ENCODE measurements at regions not wholly inside any gene's neighbourhood (a gene's known extent, or its start where the extent isn't known, plus 50 kb on each side); places are given as distances from the start of the nearest gene placed in this dataset.

- peak; percentile 44 for DNase-seq (ENCODE audit: low spot score)
- Mint-ChIP-seq H3K9me3 (ENCODE audit: unreplicated experiment) (no peaks in the 10 kb centered on the region), H3K4me3 (ENCODE audit: unreplicated experiment) (no peak overlapping the region), H3K36me3 (ENCODE audit: low read depth, unreplicated experiment) (no peaks in the 10 kb centered on the region), H3K27me3 (ENCODE audit: unreplicated experiment) (no peaks in the 10 kb centered on the region), H3K4me1 (ENCODE audit: unreplicated experiment) (peaks cover 3% of the 10 kb centered on the region), H3K27ac (ENCODE audit: unreplicated experiment) (no peak overlapping the region)
- peak; percentile 67 for TF ChIP-seq CTCF (IDR thresholded peaks at IDR 0.05; ENCODE audit: unreplicated experiment)
Measured at GRCh38 chr6:156662025-156662445, 115.1 kb upstream of the ARID1B start.

- DNase-seq (ENCODE audit: low spot score) = no peak
- Mint-ChIP-seq H3K36me3 (ENCODE audit: low read depth, unreplicated experiment) (no peaks in the 10 kb centered on the region), H3K4me1 (ENCODE audit: unreplicated experiment) (peaks cover 3% of the 10 kb centered on the region), H3K27me3 (ENCODE audit: unreplicated experiment) (peaks cover 2% of the 10 kb centered on the region), H3K27ac (ENCODE audit: unreplicated experiment) (no peak overlapping the region), H3K4me3 (ENCODE audit: unreplicated experiment) (no peak overlapping the region), H3K9me3 (ENCODE audit: unreplicated experiment) (no peaks in the 10 kb centered on the region)
- no peak for TF ChIP-seq CTCF (IDR thresholded peaks at IDR 0.05; ENCODE audit: unreplicated experiment)
Measured at GRCh38 chr6:156660389-156660788, 116.8 kb upstream of the ARID1B start.

GRCh38 chr6:156659822-156660198 is 117.4 kb upstream of the ARID1B start:
- Mint-ChIP-seq H3K4me1 (ENCODE audit: unreplicated experiment) (peaks cover 3% of the 10 kb centered on the region), H3K9me3 (ENCODE audit: unreplicated experiment) (no peaks in the 10 kb centered on the region), H3K4me3 (ENCODE audit: unreplicated experiment) (no peak overlapping the region), H3K36me3 (ENCODE audit: low read depth, unreplicated experiment) (no peaks in the 10 kb centered on the region), H3K27ac (ENCODE audit: unreplicated experiment) (no peak overlapping the region), H3K27me3 (ENCODE audit: unreplicated experiment) (peaks cover 2% of the 10 kb centered on the region)
- no peak for DNase-seq (ENCODE audit: low spot score)
- TF ChIP-seq CTCF (IDR thresholded peaks at IDR 0.05; ENCODE audit: unreplicated experiment) = no peak

GRCh38 chr6:156658966-156659821 is 118.0 kb upstream of the ARID1B start:
- DNase-seq (ENCODE audit: low spot score) = no peak
- Mint-ChIP-seq H3K36me3 (ENCODE audit: low read depth, unreplicated experiment) (no peaks in the 10 kb centered on the region), H3K4me1 (ENCODE audit: unreplicated experiment) (peaks cover 4% of the 10 kb centered on the region), H3K9me3 (ENCODE audit: unreplicated experiment) (no peaks in the 10 kb centered on the region), H3K27ac (ENCODE audit: unreplicated experiment) (no peak overlapping the region), H3K4me3 (ENCODE audit: unreplicated experiment) (no peak overlapping the region), H3K27me3 (ENCODE audit: unreplicated experiment) (peaks cover 2% of the 10 kb centered on the region)
- no peak for TF ChIP-seq CTCF (IDR thresholded peaks at IDR 0.05; ENCODE audit: unreplicated experiment)

- Mint-ChIP-seq H3K27me3 (ENCODE audit: unreplicated experiment) (peaks cover 5% of the 10 kb centered on the region), H3K4me1 (ENCODE audit: unreplicated experiment) (peaks cover 12% of the 10 kb centered on the region), H3K4me3 (ENCODE audit: unreplicated experiment) (no peak overlapping the region), H3K9me3 (ENCODE audit: unreplicated experiment) (no peaks in the 10 kb centered on the region), H3K36me3 (ENCODE audit: low read depth, unreplicated experiment) (peaks cover under 1% of the 10 kb centered on the region), H3K27ac (ENCODE audit: unreplicated experiment) (no peak overlapping the region)
- no peak for TF ChIP-seq CTCF (IDR thresholded peaks at IDR 0.05; ENCODE audit: unreplicated experiment)
- no peak for DNase-seq (ENCODE audit: low spot score)
Measured at GRCh38 chr6:156658186-156658965, 118.8 kb upstream of the ARID1B start.

Data from endothelial cell (in vitro differentiated cells).